ENCODE measurements at regions not wholly inside any gene's neighbourhood (a gene's known extent, or its start where the extent isn't known, plus 50 kb on each side); places are given as distances from the start of the nearest gene placed in this dataset.

GRCh38 chr12:61311413-61311812, 948.8 kb upstream of the USP15 start:
- Histone ChIP-seq H3K36me3 (no peaks in the 10 kb centered on the region), H3K9me3 (no peaks in the 10 kb centered on the region), H3K27ac (no peak overlapping the region), H3K4me3 (no peak overlapping the region), H3K27me3 (no peaks in the 10 kb centered on the region), H3K4me1 (no peaks in the 10 kb centered on the region)
- intact Hi-C loops (cut with DNase I): no loop called here
- DNase-seq: no peak
- TF ChIP-seq CTCF (IDR thresholded peaks at IDR 0.05) (no peak), POLR2A (IDR thresholded peaks at IDR 0.05) (no peak)

GRCh38 chr12:61348871-61349270, 911.3 kb upstream of the USP15 start:
- H3K27me3 ChIP-seq: no peaks in the 10 kb centered on the region
- WGBS, 2 donors: 68% methylated on average over 3 of the region's 3 CpGs
- no peak overlapping the region for H3K4me3 ChIP-seq
- H3K27ac ChIP-seq: no peak overlapping the region
- H3K9me3 ChIP-seq: no peaks in the 10 kb centered on the region
- intact Hi-C loops (cut with DNase I): no loop called here
- TF ChIP-seq CTCF (IDR thresholded peaks at IDR 0.05): no peak
- DNase-seq: no peak
- H3K4me1 ChIP-seq: no peaks in the 10 kb centered on the region
- no peaks in the 10 kb centered on the region for H3K36me3 ChIP-seq

GRCh38 chr12:61355105-61355504, 905.1 kb upstream of the USP15 start:
- no peak for DNase-seq
- WGBS, 2 donors: 70 to 88% methylated on average over 5 to 6 of the region's 10 CpGs
- no peaks in the 10 kb centered on the region for H3K27me3 ChIP-seq
- no peak overlapping the region for H3K27ac ChIP-seq
- no peak for TF ChIP-seq CTCF (IDR thresholded peaks at IDR 0.05)
- no peak for TF ChIP-seq POLR2A (IDR thresholded peaks at IDR 0.05)
- no peaks in the 10 kb centered on the region for H3K36me3 ChIP-seq
- no peak overlapping the region for H3K4me3 ChIP-seq
- H3K9me3 ChIP-seq: peaks cover 0 to 17% (median 0%) of the 10 kb centered on the region in 3 donors
- intact Hi-C loops (cut with DNase I): no loop called here
- H3K4me1 ChIP-seq: no peaks in the 10 kb centered on the region

- 60 to 85% methylated on average over 1 to 3 of the region's 6 CpGs for WGBS, 2 donors
These were observed 903.7 kb upstream of the USP15 start for GRCh38 chr12:61356485-61356884.

GRCh38 chr12:61357496-61357895, 902.7 kb upstream of the USP15 start:
- no peak overlapping the region for H3K4me3 ChIP-seq
- no peak for TF ChIP-seq POLR2A (IDR thresholded peaks at IDR 0.05)
- no peak for TF ChIP-seq CTCF (IDR thresholded peaks at IDR 0.05)
- H3K27ac ChIP-seq: no peak overlapping the region
- WGBS, 2 donors: 74 to 81% methylated on average over 2 to 3 of the region's 4 CpGs
- no peak for DNase-seq
- intact Hi-C loops (cut with DNase I): no loop called here
- peaks cover 0 to 17% (median 0%) of the 10 kb centered on the region in 3 donors for H3K9me3 ChIP-seq
- no peaks in the 10 kb centered on the region for H3K27me3 ChIP-seq
- no peaks in the 10 kb centered on the region for H3K36me3 ChIP-seq
- H3K4me1 ChIP-seq: no peaks in the 10 kb centered on the region

More at GRCh38 chr12:61356485-61356884, 903.7 kb upstream of the USP15 start:
- H3K27me3 ChIP-seq: no peaks in the 10 kb centered on the region
- H3K9me3 ChIP-seq: peaks cover 0 to 17% (median 0%) of the 10 kb centered on the region in 3 donors
- H3K4me1 ChIP-seq: no peaks in the 10 kb centered on the region
- no peak for DNase-seq
- H3K27ac ChIP-seq: no peak overlapping the region
- no peak for TF ChIP-seq POLR2A (IDR thresholded peaks at IDR 0.05)
- no peak for TF ChIP-seq CTCF (IDR thresholded peaks at IDR 0.05)
- H3K4me3 ChIP-seq: no peak overlapping the region
- no peaks in the 10 kb centered on the region for H3K36me3 ChIP-seq
- intact Hi-C loops (cut with DNase I): no loop called here
